PFSK-1 (cell line): ENCODE measurements at regions not wholly inside any gene's neighbourhood (a gene's known extent, or its start where the extent isn't known, plus 50 kb on each side); places are given as distances from the start of the nearest gene placed in this dataset.

ENCODE experiments used
- POLR2AphosphoS5 ChIP-seq: IDR thresholded peaks from 2 replicates; pipeline ENCODE4 v1.6.1; 2012; ENCODE audit warnings: low read depth, mild to moderate bottlenecking, control low read depth, low read length, moderate library complexity
- SIN3A ChIP-seq: IDR thresholded peaks from 2 replicates; pipeline ENCODE4 v1.6.1; 2012; ENCODE audit warnings: mild to moderate bottlenecking, low read length, moderate library complexity, borderline replicate concordance; ENCODE audit not compliant: insufficient read depth

GRCh38 chr5:89721353-89721752 lies 688.2 kb downstream of the CETN3 start:
- no peak for TF ChIP-seq SIN3A
- no peak for TF ChIP-seq POLR2AphosphoS5
